ENCODE measurements at regions not wholly inside any gene's neighbourhood (a gene's known extent, or its start where the extent isn't known, plus 50 kb on each side); places are given as distances from the start of the nearest gene placed in this dataset.

DNA sequence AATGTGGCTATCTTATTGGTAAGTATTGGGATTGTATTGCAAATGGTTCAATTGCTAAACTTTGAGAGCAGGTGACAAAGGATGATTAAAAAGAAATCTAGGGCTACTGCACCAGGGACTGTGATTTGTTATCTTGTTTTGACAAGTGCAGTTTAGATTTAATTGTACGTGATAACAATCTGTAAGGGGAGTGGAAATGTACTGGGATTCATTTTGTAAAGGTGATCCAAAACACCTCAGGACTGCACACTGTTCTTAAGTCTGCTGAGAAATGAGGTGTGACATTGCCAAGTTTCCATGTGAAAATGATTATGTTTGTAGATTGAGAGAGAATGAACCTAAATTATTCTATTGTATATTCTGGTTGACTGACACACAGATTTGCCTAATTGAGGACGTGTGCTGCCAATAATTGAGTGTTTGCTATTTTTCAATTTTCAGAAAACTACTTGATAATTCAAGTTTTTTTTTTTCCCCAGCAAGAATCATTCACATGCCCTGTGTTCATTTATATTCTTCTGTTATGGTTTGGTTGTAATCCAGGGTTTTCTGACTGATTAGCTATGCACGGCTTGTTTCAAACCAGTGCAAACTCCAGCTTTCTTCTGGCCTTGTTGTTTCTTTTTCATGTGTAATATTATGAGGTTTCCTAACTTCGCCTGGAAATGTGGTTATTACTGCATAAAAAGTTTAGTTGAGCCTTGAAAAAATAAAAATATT, 308.0 kb downstream of the OLFM4 start:
- Histone ChIP-seq H3K9me3 (ENCODE audit: control insufficient read depth, low read depth, low read length) (no peaks in the 10 kb centered on the region), H3K79me2 (ENCODE audit: control insufficient read depth, insufficient read depth, low read length) (no peaks in the 10 kb centered on the region), H4K20me1 (ENCODE audit: control insufficient read depth, extremely low read depth, insufficient read depth, low read length) (no peaks in the 10 kb centered on the region), H2AFZ (ENCODE audit: control insufficient read depth, low read length) (no peak overlapping the region), H3K27me3 (ENCODE audit: control insufficient read depth, extremely low read depth, insufficient read depth, low read length) (no peaks in the 10 kb centered on the region), H3K4me1 (ENCODE audit: control insufficient read depth, extremely low read depth, insufficient read depth, low read length) (no peaks in the 10 kb centered on the region), H3K4me2 (ENCODE audit: control insufficient read depth, extremely low read depth, insufficient read depth, low read depth, low read length) (no peak overlapping the region), H3K36me3 (ENCODE audit: control insufficient read depth in 2 of 2, extremely low read depth in 1 of 2, insufficient read depth in 2 of 2, low read length in 2 of 2) (no peaks in the 10 kb centered on the region), H3K4me3 (ENCODE audit: control insufficient read depth in 2 of 3, extremely low read depth in 1 of 3, insufficient read depth in 2 of 3, low read depth in 1 of 3, low read length in 3 of 3) (no peak overlapping the region), H3K9ac (ENCODE audit: control insufficient read depth, extremely low read depth, insufficient read depth, low read length) (no peak overlapping the region), H3K27ac (ENCODE audit: control insufficient read depth, insufficient read depth, low read length) (no peak overlapping the region), H3K9me1 (ENCODE audit: control insufficient read depth, extremely low read depth, insufficient read depth, low read length) (no peaks in the 10 kb centered on the region)
- TF ChIP-seq, protein P1, sequence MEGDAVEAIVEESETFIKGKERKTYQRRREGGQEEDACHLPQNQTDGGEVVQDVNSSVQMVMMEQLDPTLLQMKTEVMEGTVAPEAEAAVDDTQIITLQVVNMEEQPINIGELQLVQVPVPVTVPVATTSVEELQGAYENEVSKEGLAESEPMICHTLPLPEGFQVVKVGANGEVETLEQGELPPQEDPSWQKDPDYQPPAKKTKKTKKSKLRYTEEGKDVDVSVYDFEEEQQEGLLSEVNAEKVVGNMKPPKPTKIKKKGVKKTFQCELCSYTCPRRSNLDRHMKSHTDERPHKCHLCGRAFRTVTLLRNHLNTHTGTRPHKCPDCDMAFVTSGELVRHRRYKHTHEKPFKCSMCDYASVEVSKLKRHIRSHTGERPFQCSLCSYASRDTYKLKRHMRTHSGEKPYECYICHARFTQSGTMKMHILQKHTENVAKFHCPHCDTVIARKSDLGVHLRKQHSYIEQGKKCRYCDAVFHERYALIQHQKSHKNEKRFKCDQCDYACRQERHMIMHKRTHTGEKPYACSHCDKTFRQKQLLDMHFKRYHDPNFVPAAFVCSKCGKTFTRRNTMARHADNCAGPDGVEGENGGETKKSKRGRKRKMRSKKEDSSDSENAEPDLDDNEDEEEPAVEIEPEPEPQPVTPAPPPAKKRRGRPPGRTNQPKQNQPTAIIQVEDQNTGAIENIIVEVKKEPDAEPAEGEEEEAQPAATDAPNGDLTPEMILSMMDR (optimal IDR thresholded peaks at IDR 0.05 in 1 of 3, IDR thresholded peaks at IDR 0.05 in 1 of 3, conservative IDR thresholded peaks at IDR 0.05 in 1 of 3; ENCODE audit: extremely low read depth in 1 of 3, insufficient read depth in 2 of 3, low read length in 3 of 3), result no peak
- TF ChIP-seq EZH2 (IDR thresholded peaks at IDR 0.05; ENCODE audit: low read length), result no peak
- dilution Hi-C loops (cut with MboI; ENCODE audit: extremely low pct_ligation_motif_present, low sequenced_read_pairs), result no loop called here
- DNase-seq (ENCODE audit: low read depth, low spot score) (no peak), FAIRE-seq (no peak)

GRCh38 chr13:53338760-53339159, 310.1 kb downstream of the OLFM4 start:
- Histone ChIP-seq H3K36me3 (ENCODE audit: control insufficient read depth in 2 of 2, extremely low read depth in 1 of 2, insufficient read depth in 2 of 2, low read length in 2 of 2) (no peaks in the 10 kb centered on the region), H3K79me2 (ENCODE audit: control insufficient read depth, insufficient read depth, low read length) (no peaks in the 10 kb centered on the region), H4K20me1 (ENCODE audit: control insufficient read depth, extremely low read depth, insufficient read depth, low read length) (no peaks in the 10 kb centered on the region), H2AFZ (ENCODE audit: control insufficient read depth, low read length) (no peak overlapping the region), H3K9me1 (ENCODE audit: control insufficient read depth, extremely low read depth, insufficient read depth, low read length) (no peaks in the 10 kb centered on the region), H3K9me3 (ENCODE audit: control insufficient read depth, low read depth, low read length) (no peaks in the 10 kb centered on the region), H3K4me2 (ENCODE audit: control insufficient read depth, extremely low read depth, insufficient read depth, low read depth, low read length) (no peak overlapping the region), H3K9ac (ENCODE audit: control insufficient read depth, extremely low read depth, insufficient read depth, low read length) (no peak overlapping the region), H3K4me1 (ENCODE audit: control insufficient read depth, extremely low read depth, insufficient read depth, low read length) (no peaks in the 10 kb centered on the region), H3K4me3 (ENCODE audit: control insufficient read depth in 2 of 3, extremely low read depth in 1 of 3, insufficient read depth in 2 of 3, low read depth in 1 of 3, low read length in 3 of 3) (no peak overlapping the region), H3K27me3 (ENCODE audit: control insufficient read depth, extremely low read depth, insufficient read depth, low read length) (no peaks in the 10 kb centered on the region), H3K27ac (ENCODE audit: control insufficient read depth, insufficient read depth, low read length) (no peak overlapping the region)
- TF ChIP-seq, protein P1 (optimal IDR thresholded peaks at IDR 0.05 in 1 of 3, IDR thresholded peaks at IDR 0.05 in 1 of 3, conservative IDR thresholded peaks at IDR 0.05 in 1 of 3; ENCODE audit: extremely low read depth in 1 of 3, insufficient read depth in 2 of 3, low read length in 3 of 3), result no peak
- FAIRE-seq, result no peak
- dilution Hi-C loops (cut with MboI; ENCODE audit: extremely low pct_ligation_motif_present, low sequenced_read_pairs), result no loop called here
- no peak for DNase-seq (ENCODE audit: low read depth, low spot score)
